ENCODE measurements at regions not wholly inside any gene's neighbourhood (a gene's known extent, or its start where the extent isn't known, plus 50 kb on each side); places are given as distances from the start of the nearest gene placed in this dataset.
"Not testable (repeated sequence)": the region's sequence is repeated elsewhere in the genome, so short reads cannot be mapped to it uniquely, and the experiment has no call there.

DNA sequence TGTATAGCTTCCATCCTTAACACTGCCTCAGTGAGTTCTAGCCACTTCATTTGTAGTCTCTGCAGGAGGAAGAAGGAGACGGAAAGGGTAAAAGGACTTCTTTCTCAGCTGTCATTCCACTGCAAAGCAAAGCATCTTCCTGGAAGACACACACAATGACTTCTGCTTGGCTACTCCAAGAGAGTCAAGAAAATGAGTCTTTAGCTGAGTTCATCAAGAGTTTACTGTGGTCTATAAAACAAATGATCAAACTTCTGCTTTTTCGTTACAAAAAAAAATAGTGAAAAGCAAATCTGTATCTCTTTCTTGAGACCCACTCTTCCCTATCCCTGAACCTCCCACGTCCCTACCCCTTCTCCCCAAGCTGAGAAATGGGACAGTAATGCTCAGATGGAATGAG lies 205.0 kb upstream of the AHR start:
- no peak for DNase-seq (ENCODE audit: low read depth)

DNA sequence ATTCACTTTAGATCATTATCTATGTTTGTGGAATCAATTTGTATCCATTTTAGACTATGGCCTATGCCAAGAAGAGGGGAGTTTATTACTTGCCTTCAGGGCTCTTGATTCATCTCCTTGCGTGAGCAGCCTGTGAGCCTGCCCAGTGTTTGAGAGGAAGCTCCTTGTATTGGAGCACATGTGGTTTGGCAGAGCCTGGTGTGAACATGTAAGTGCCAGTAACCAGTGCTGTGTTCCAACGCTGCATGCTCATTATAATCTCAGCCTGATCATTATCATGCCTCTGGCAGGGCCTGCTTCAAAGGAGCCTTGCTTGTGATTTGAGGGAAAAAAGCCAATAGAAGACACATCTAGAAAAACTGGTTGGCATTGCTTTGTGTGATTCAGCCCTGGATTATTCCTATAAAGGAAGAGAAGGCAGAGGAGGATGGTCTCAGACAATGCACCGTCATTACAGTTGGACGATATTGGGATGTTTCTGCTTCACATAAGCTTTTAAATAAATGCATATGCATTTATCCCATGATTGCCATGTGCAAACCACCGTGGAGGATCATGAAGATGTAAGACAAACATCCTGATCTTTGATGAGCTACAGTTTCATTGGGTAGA lies 203.4 kb upstream of the AHR start:
- DNase-seq (ENCODE audit: low read depth): no peak

DNA sequence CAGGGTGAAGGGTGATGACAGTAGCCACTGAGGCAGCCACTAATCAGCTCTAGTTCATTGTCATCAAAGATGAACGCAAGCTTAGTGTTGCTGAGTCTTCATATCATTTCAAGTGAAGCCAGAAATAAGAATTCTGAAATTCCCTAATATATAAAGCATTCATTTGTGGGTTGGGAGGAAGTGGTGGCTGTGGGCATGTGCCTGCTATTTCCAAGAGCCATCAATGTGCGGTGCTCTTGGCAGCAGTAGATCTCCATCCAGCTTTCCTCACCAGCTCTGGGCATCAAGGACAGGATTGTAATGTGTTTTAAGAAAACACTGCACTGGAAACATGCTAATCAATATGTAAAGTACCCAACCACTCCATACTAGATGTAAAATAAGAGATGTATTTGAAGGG lies 202.5 kb upstream of the AHR start:
- no peak for DNase-seq (ENCODE audit: low read depth)

DNA sequence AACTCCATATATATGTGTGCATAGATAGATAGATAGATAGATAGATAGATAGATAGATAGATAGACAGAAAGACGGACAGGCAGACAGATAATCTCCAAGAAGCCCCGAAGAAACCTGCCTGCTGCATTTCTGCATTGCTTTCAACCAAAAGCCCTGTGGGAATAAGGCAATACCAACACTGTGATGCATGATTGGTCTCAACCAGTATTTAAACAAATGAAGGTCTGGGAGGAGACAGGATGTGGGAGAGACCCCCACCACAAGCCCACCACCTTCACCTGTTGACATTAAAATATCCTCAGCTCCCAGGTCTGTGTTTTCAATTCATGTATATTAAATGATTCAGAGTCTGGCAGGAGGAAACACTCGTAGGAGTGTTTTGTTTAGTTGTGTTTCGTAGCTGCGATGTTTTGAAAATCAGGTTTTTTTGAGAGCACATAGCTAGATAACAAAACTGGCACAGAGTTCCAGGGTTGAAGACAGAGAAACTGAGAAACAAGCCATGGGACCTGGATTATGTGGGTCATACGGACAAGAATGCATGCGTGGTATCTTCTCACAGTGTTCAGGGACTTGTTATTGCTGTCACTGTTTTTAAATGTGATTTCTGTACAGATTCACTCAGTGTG lies 200.7 kb upstream of the AHR start:
- DNase-seq (ENCODE audit: low read depth): no peak

DNA sequence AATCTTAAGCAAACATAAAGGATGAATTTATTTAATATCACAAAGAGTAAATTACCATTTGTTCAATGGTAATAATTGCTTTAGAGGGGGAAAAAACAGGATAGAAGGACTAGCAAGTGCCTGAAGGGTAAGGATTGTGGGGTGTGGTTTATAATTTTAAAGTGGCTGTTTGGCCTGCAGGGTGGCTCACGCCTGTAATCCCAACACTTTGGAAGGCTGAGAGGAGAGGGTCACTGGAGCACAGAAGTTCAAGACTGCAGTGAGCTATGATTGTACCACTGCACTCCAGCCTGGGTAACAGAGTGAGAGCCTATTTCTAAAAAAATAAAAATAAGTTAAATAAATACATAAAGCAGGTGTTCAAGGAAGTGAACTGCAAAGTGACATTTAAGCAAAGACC lies 199.9 kb upstream of the AHR start:
- DNase-seq (ENCODE audit: low read depth): no peak

DNA sequence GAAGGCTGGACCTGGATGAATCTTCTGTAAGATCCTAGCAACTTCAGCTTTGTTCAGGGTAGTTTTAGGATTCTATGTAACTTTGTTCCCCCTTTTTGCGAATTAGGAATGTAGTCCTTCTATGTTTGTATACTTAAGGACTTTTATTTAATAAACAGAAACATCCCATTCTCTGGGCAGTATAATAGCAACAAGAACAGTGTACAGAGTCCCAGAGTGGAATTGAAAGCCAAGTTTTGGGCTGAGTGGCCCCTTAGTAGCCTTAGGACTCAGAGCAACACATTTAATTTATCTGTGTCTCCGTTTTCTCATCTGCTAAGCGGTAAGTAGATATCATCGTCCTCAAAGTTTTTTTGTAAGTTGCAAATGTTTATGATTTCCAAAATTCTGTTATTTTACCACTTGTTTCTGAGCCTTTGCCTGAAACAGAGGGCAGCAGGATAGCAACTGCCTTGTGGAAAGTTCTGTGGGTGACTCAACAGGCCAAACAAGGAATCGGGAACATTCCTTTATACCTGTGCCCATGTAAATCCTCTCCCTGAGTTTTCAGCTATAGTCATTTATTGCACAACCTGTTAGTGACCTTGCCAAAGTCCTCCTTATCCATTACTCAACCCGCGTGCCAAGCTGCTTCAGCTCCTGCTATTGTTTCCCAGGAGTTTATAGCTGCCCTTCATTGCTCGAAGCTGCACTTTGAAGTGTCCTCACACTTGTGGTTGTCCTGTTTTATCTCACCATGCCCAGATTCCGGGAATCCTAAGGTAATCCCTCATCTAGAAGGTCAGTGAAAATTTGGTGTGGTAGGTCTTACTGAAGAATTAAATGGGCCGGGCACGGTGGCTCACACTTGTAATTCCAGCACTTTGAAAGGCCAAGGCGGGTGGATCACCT lies 199.1 kb upstream of the AHR start:
- peak; percentile 58 for DNase-seq (ENCODE audit: low read depth)

DNA sequence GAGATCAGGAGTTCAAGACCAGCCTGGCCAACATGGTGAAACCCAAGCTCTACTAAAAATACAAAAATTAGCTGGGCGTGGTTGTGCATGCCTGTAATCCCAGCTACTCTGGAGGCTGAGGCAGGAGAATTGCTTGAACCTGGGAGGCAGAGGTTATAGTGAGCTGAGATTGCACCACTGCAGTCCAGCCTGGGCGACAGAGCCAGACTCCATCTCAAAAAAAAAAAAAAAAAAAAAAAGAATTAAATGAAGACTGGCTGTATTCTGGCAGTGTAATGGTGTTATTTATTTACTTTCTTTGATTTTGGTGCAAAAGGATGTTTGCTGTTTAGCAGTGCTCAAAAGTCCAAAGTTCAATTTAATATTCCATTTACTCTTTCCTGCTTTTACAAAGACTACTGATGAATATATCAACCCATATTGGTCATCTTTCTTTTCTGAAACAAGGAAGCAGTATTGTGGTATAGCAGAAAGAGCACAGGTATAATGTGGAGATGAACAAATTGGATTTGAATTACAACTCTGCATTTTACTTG lies 198.4 kb upstream of the AHR start:
- not testable (repeated sequence) for DNase-seq (ENCODE audit: low read depth)

DNA sequence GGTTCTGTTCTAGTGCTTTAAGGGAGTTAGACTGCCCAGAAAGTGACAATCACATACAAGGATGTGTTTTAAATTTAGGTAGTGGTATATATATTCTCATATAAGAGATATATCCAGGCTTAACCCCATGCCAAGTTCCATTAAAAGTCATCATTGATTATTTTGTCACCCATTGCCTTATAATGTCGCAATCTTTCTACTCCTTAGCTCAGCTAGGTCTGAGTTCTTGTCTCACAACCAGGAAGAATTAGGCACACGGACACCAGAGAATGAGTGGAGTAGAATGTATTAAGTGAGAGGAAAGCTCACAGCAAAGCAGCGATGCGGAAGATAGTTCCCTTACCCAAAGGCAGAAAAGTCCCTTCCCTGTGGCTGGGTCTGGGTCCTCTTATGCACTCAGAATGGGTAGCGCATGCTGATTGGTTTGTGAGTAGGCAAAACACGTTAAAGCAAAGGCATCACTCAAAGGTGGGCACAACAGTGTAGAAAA lies 197.2 kb upstream of the AHR start:
- DNase-seq (ENCODE audit: low read depth): no peak

DNA sequence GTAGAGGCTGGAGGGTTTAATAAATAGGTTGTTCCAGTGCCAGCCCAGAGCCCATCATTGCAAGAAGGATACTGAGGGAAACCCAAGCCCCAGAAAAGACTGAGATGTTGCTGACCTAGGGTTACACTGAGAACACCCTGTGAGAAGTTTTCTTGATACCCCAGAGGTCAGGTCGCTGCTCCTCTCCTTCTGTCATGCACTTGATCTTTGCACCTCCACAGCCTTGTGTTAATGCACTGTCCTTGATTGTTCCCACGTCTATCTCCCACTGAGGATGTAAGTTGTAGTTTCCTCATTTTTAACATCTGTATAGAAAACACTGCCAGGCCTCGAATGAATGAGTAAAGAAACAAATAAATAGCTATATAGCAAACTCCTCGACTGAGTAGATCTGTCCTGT lies 195.3 kb upstream of the AHR start:
- DNase-seq (ENCODE audit: low read depth): no peak

DNA sequence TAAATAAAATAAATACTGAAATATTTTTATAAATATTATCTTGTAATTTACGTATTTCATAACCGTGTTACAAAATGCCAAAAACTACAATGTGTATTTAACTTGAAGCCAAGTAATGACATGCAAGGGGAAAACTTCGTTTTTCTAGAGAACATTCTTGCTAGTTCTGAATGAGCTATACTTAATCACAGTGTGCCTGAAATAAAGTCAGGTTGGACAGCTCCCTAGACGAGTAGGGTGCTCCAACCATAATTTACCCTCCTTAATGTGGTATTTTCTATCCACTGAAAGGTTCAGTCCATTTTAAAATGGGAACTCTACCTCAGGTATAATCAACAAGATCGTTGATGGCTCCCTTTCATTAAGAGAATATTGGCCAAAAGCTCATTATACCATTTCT lies 194.5 kb upstream of the AHR start:
- peak; percentile 13 for DNase-seq (ENCODE audit: low read depth)

DNA sequence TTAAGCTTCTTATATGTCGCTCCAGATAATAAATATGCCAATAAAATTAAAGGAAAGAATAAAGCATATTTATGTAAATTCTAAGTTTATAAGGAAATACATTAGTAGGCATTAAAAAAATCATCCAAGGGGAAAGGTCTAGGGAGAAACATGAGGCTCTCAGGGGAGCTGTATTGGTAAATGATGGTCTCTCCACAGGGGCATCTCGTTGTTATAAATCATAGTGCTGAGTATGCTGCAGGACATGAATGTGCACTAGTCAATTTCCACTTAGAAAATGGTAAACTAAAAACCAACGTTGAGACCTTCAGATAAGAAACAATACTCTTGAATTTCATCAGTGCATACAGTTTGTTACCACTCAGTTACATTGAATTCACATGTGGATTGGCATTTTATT lies 194.0 kb upstream of the AHR start:
- DNase-seq (ENCODE audit: low read depth): no peak

DNA sequence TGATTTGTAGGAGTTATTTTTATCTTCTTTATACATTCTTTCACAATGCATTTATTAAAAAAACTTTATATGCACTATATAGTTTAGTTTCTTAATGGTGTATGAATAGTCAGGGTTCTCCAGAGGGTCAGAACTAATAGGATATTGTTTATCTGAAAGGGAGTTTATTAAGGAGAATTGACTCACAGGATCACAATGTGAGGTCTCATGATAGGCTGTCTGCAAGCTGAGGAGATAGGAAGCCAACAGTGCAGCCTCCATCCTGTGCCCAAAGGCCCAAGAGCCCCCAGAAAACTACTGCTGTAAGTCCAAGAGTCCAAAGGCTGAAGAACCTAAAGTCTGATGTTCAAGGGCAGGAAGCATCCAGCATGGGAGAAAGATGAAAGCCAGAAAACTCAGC lies 192.8 kb upstream of the AHR start:
- peak; percentile 71 for DNase-seq (ENCODE audit: low read depth)

DNA sequence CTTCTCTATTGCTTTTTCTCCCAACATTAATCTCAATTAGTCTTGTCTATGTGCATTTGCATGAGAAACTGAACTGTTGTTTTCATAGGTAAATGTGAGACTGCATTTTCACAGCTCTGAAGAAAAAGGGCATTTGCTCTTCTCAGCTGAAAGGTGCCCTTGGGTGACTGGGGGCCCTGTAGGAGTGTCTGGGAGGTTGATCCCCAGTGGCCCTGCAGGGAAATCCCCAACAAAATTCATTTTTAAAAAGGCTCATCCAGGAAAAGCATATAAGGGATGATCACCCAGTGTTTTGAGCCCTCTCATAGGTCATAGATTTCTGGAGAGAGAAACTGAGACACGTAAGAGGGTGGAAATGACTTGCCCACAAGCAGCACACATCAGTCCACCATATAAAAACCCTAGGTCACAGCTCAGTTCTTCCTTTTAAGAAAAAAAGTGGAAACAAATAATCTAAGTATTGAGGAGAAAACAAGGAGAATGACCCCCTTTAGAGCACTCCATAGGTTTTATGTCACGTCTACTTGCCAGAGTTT lies 190.3 kb upstream of the AHR start:
- no peak for DNase-seq (ENCODE audit: low read depth)

DNA sequence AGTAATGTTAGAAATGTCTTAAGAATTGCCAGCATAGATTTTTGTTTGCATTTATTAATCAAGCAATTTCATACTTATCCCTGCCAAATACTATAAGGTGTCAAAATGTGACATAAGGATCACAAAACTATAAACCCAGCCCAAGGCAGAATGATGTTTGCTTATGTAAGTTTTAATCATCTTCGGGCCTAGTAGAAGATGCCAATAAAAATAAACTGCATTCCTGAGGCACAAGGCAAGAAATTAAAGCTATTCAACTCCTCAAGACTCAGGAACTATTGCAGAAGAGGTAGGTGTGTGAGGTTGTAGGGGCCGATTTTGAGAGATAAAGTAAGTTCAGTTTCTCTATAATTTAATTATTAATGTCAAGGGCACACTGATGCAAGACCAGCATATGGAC lies 189.4 kb upstream of the AHR start:
- DNase-seq (ENCODE audit: low read depth): peak; percentile 78

DNA sequence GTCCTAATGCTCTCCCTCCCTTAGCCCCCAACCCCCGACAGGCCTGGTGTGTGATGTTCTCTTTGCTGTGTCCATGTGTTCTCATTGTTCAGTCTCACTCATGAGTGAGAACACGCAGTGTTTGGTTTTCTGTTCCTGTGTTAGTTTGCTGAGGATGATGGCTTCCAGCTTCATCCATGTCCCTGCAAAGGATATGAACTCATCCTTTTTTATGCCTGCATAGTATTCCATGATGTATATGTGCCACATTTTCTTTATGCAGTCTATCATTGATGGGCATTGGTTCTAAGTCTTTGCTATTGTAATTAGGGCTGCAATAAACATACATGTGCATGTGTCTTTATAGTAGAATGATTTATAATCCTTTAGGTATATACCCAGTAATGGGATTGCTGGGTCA lies 184.7 kb upstream of the AHR start:
- not testable (repeated sequence) for DNase-seq (ENCODE audit: low read depth)

DNA sequence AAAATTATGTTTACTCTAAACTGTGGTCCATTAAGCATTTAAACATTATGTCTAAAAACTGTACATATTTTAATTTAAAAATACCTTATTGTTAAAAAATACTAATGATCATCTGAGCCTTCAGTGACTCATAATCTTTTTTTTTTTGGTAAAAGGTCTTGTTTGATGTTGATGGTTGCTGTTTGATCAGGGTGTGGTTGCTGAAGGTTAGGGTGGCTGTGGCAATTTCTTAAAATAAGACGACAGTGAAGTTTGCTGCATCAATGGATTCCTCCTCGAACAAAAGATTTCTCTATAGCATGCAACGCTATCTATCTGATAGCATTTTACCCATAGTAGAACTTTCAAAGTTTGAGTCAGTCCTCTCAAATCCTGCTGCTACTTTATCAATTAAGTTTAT lies 180.0 kb upstream of the AHR start:
- no peak for DNase-seq (ENCODE audit: low read depth)

DNA sequence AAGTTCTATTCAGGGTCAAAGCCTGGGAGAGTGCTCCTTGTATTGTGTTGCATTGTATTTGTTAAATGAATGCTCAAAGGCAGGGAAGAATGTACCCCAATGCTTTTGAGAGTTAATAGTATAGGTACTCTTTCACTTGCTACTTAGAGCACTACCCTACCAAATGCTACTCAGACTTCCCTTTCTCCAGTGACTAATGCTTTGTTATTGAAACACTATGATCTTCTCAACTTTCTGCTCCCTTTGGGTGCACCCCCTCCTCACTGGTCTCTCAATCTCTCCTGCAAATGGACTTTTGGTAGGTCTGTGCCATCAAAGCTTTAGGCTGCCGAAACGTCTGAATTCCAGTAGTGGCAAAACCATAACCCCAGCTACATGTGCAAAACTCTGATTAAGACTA lies 177.7 kb upstream of the AHR start:
- no peak for DNase-seq (ENCODE audit: low read depth)

DNA sequence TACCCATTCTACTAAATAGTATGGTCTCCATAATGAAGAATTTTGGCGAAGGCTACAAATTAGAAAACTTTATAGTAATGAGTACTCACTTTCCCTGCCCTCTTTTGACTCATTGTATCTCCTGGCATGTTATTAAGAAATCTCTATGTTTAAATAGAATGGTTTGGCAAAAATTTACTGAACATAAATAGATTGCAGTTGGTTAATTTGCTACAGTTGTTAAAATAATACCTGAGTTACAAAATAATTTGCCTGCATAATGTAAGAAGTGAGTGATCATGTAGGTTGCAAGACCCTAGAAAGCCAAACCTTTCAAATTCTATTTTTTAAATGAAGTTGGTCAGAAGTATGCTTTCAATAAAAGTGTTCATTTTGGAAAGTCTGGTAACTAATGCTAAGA lies 176.8 kb upstream of the AHR start:
- no peak for DNase-seq (ENCODE audit: low read depth)

DNA sequence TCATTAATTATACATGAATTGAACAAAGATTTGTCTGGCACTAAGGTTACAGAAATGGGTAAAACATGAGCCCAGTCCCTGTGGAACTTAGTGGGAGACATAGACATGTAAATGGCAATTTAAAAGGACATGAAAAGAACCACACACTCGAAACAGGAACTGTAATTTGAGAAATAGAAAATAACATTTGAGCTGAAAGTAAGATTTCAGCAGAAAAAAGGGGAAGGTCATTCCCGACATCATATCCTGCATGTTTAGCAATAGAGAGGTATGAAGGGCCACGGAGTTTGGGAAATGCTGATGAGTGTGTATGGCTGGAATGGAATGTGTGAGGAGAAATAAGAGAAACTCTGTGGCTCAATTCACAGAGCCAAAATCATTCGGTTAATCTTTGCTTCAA lies 175.4 kb upstream of the AHR start:
- peak; percentile 92 for DNase-seq (ENCODE audit: low read depth)

DNA sequence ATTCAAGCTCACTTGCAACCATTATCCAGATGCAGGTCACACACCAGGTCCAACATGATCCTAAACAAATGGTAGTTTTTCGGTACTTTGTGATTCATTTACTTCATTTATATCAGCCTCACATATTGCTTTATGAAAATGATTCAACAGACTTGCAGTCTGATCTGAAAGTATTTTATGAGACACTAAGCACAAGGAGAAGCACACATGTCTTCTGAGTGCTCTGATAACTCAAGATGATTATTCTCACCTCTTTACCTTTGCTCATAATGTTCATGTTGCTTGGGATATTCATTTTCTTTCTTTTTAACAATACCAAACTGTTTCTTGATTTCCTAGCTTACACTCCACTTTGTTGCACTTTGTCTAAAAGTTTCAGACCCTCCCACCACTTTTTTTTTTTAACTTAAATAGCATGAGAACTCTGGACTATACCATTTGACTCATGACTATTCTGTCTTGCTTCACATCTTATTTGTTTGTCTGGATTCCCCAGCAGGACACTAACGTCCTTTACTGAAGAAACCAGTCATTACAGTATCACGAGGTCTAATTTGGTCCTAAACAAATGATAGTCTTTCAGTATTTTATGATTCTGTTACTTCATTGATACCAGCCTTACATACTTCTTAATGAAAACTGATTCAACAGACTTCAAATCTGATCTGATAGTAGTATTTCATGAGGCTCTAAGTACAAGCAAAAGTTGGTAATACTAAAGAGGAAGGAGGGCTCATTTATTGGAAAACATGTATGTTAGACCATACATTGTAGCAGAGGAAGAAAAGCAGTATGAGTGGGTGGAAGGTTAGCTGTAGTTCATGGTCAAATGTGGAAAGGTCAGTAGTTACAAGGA lies 171.8 kb upstream of the AHR start:
- DNase-seq (ENCODE audit: low read depth): no peak

DNA sequence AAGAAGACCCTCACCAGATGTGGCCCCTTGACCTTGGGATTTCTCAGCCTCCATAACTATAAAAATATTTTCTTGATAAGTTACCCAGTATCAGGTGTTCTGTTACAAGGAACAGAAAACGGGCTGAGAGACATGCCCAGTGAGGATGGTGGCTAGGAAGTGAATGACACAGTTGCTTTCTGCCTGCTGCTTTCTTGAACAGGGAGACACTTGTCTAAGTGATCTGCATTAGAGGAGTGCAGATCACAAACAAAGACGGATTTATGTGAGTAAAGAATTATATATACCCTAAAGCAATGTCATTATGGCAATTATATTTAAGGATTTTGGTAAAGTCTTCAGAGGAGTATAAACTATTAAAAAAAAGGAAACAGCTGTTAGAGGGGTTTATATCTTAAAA lies 169.2 kb upstream of the AHR start:
- DNase-seq (ENCODE audit: low read depth): no peak
